B cell (primary cell): ENCODE measurements at regions not wholly inside any gene's neighbourhood (a gene's known extent, or its start where the extent isn't known, plus 50 kb on each side); places are given as distances from the start of the nearest gene placed in this dataset.

Experiments
- ATAC-seq: fragments of 200-7000 bp; cut with Tn5 transposase; one replicate; pipeline ENCODE4 v1.10.0; 2021; ENCODE audit warnings: low read depth, mild to moderate bottlenecking, moderate number of reproducible peaks, moderate library complexity
- CTCF ChIA-PET: fragments of 350-600 bp; sonication (Branson Sonifier 250); formaldehyde crosslinking; loops from one replicate; lab custom pipeline; 2021; ENCODE audit warnings: antibody characterized with exemption, inconsistent platforms; lab: Charles Lee
- POLR2A ChIA-PET: fragments of 350-600 bp; sonication (Branson Sonifier 250); formaldehyde crosslinking; loops from one replicate; lab custom pipeline; 2021; ENCODE audit warnings: antibody characterized with exemption; lab: Charles Lee
- DNase-seq: peaks from one replicate; pipeline ENCODE4 v3.0.0; 2013
- H2AFZ ChIP-seq: 2 replicates; pipeline ENCODE4 v1.6.1; 2012; ENCODE audit warnings: mild to moderate bottlenecking, low read depth, low read length; ENCODE audit not compliant: insufficient read depth, poor library complexity, severe bottlenecking
- H3K27ac ChIP-seq, 2 donors: 1 replicate in 1 of 2; 2 replicates in 1 of 2; pipeline ENCODE4 v1.5.1; 2012 to 2013; ENCODE audit warnings: low read length in 2 of 2, mild to moderate bottlenecking in 2 of 2, moderate library complexity in 1 of 2
- H3K27me3 ChIP-seq, 4 experiments: fragments of 200-600 bp in 1 of 4; sonication (generic) in 1 of 4; replicated peaks in 1 of 4; 1 replicate in 2 of 4; 2 replicates in 2 of 4; pipeline versions ENCODE4 v1.6.1 to v1.7.0; 2013 to 2016; ENCODE audit warnings: low read length in 3 of 4, mild to moderate bottlenecking in 2 of 4, mixed read lengths in 1 of 4, moderate library complexity in 1 of 4; ENCODE audit not compliant: insufficient read depth in 4 of 4, control insufficient read depth in 3 of 4; ENCODE audit errors: control extremely low read depth in 1 of 4
- H3K36me3 ChIP-seq, 2 experiments: replicated peaks in 1 of 2; 1 replicate in 1 of 2; 2 replicates in 1 of 2; pipeline versions ENCODE4 v1.6.1 to v1.7.1; 2013; ENCODE audit warnings: low read length in 1 of 2; ENCODE audit not compliant: insufficient read depth in 2 of 2, control insufficient read depth in 1 of 2; ENCODE audit errors: control extremely low read depth in 1 of 2, extremely low read depth in 1 of 2
- H3K4me1 ChIP-seq, 2 donors: fragments of 200-600 bp in 1 of 2; sonication (generic) in 1 of 2; 1 replicate in 1 of 2; 2 replicates in 1 of 2; pipeline versions ENCODE4 v1.5.1 to v1.6.1; 2013 to 2017; ENCODE audit warnings: low read length in 2 of 2; ENCODE audit not compliant: control insufficient read depth in 2 of 2, insufficient read depth in 2 of 2
- H3K4me2 ChIP-seq: replicated peaks from 2 replicates; pipeline ENCODE3; 2012; ENCODE audit warnings: mild to moderate bottlenecking, low read depth, low read length; ENCODE audit not compliant: poor library complexity, severe bottlenecking
- H3K4me3 ChIP-seq, 5 experiments: fragments of 200-600 bp in 1 of 5; sonication (generic) in 1 of 5; 1 replicate in 3 of 5; 2 replicates in 2 of 5; pipeline versions ENCODE4 v1.5.1 to v1.7.0; 2011 to 2016; ENCODE audit warnings: low read length in 4 of 5, mild to moderate bottlenecking in 4 of 5, low read depth in 2 of 5, control low read depth in 1 of 5, moderate library complexity in 1 of 5; ENCODE audit not compliant: insufficient read depth in 1 of 5; ENCODE audit errors: control extremely low read depth in 1 of 5, extremely low read depth in 1 of 5
- H3K79me2 ChIP-seq: fragments of 200-600 bp; sonication (generic); one replicate; pipeline ENCODE4 v1.6.0; 2016; ENCODE audit warnings: low read length; ENCODE audit not compliant: control insufficient read depth, insufficient read depth
- H3K9ac ChIP-seq: fragments of 200-600 bp; sonication (generic); 2 replicates; pipeline ENCODE4 v1.6.1; 2017; ENCODE audit warnings: mild to moderate bottlenecking, low read length, moderate library complexity
- H3K9me3 ChIP-seq, 3 donors: one replicate each; pipeline versions ENCODE4 v1.6.1 to v1.7.1; 2013; ENCODE audit warnings: low read length in 2 of 3; ENCODE audit not compliant: control insufficient read depth in 2 of 3, insufficient read depth in 1 of 3; ENCODE audit errors: control extremely low read depth in 1 of 3
- H4K20me1 ChIP-seq: 2 replicates; pipeline ENCODE4 v1.6.0; 2012; ENCODE audit warnings: mild to moderate bottlenecking, low read length; ENCODE audit not compliant: insufficient read depth, control insufficient read depth, poor library complexity, severe bottlenecking
- H3K27ac Mint-ChIP-seq: one replicate; pipeline ENCODE4 v1.8.0; 2021; ENCODE audit warnings: mixed read lengths
- H3K27me3 Mint-ChIP-seq: one replicate; pipeline ENCODE4 v1.8.0; 2021; ENCODE audit warnings: mixed read lengths
- H3K4me1 Mint-ChIP-seq: one replicate; pipeline ENCODE4 v1.8.0; 2021; ENCODE audit warnings: mixed read lengths
- H3K4me3 Mint-ChIP-seq: one replicate; pipeline ENCODE4 v1.8.0; 2021; ENCODE audit warnings: mixed read lengths
- H3K9me3 Mint-ChIP-seq: one replicate; pipeline ENCODE4 v1.8.0; 2022; ENCODE audit warnings: mixed read lengths; ENCODE audit not compliant: insufficient read depth
- EZH2 ChIP-seq: IDR thresholded peaks from 2 replicates; pipeline ENCODE4 v1.6.1; 2012; ENCODE audit warnings: borderline replicate concordance, low read depth, mild to moderate bottlenecking, moderate library complexity, low read length; ENCODE audit not compliant: insufficient read depth, poor library complexity, severe bottlenecking
- WGBS: methylation state at CpG from one replicate; pipeline ENCODE4 v1.1.5; 2013; ENCODE audit warnings: missing lambda C conversion rate; ENCODE audit not compliant: insufficient coverage; 5-methylcytosine and 5-hydroxymethylcytosine counted together
- intact Hi-C: fragments of 100-400 bp; cut with micrococcal nuclease; formaldehyde crosslinking; loops from one replicate; pipeline ENCODE4 v1.10.0; 2022
- TF ChIP-seq, protein P1 (sequence below): fragments of 200-600 bp; IDR thresholded peaks from one replicate; pipeline ENCODE4 v1.8.0; 2022; ENCODE audit warnings: antibody characterized with exemption, mild to moderate bottlenecking

DNA sequence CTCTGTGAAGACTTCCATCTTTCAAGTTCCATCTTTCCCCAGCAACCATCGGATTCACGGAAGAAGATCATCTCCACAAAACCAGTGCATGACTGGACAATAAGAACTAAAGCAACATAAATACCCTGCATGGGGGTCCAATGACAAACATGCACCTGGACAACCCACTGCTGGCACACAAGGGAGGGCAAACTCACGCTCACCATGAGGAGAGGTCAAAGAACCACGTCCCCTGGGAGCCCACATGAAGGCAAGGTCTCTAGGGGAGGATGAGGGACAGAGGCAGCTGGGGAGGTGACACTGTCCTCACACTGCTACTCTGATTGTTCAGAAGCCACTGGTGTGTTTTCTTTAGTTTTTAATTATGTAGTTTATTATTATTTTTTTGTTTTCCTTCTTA lies 190.8 kb downstream of the MED10 start:
- Histone ChIP-seq H3K27ac (no peak overlapping the region), H3K9ac (no peak overlapping the region)
- no peak for DNase-seq

DNA sequence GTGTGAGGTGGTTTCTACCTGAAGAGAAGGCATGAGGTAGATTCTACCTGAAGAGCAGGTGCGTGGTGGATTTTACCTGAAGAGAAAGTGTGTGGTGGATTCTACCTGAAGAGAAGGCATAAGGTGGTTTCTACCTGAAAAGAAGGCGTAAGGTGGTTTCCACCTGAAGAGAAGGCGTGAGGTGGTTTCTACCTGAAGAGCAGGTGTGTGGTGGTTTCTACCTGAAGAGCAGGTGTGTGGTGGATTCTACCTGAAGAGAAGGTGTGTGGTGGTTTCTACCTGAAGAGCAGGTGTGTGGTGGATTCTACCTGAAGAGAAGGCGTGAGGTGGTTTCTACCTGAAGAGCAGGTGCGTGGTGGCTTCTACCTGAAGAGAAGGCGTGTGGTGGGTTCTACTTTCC lies 192.8 kb downstream of the MED10 start:
- peaks cover 25% of the 10 kb centered on the region for H3K4me1 Mint-ChIP-seq
- Histone ChIP-seq H3K4me3 (no peak overlapping the region), H3K4me2 (no peak overlapping the region), H3K79me2 (no peaks in the 10 kb centered on the region), H3K9me3 (peaks cover 0 to 6% (median 0%) of the 10 kb centered on the region in 3 donors), H4K20me1 (no peaks in the 10 kb centered on the region), H3K27ac (no peak overlapping the region), H3K27me3 (peaks cover 0 to 2% (median 0%) of the 10 kb centered on the region in 4 experiments), H3K9ac (no peak overlapping the region), H3K36me3 (no peaks in the 10 kb centered on the region), H3K4me1 (peaks cover 5 to 10% of the 10 kb centered on the region in 2 donors), H2AFZ (no peak overlapping the region)
- ATAC-seq (no peak), DNase-seq (no peak)
- ChIA-PET CTCF (no interaction called here), POLR2A (no interaction called here)
- intact Hi-C loops, result no loop called here
- no peak overlapping the region for H3K4me3 Mint-ChIP-seq
- H3K27me3 Mint-ChIP-seq, result peaks cover 13% of the 10 kb centered on the region
- WGBS, result 96% methylated on average over 4 of the region's 6 CpGs
- no peak overlapping the region for H3K27ac Mint-ChIP-seq
- TF ChIP-seq, protein P1, sequence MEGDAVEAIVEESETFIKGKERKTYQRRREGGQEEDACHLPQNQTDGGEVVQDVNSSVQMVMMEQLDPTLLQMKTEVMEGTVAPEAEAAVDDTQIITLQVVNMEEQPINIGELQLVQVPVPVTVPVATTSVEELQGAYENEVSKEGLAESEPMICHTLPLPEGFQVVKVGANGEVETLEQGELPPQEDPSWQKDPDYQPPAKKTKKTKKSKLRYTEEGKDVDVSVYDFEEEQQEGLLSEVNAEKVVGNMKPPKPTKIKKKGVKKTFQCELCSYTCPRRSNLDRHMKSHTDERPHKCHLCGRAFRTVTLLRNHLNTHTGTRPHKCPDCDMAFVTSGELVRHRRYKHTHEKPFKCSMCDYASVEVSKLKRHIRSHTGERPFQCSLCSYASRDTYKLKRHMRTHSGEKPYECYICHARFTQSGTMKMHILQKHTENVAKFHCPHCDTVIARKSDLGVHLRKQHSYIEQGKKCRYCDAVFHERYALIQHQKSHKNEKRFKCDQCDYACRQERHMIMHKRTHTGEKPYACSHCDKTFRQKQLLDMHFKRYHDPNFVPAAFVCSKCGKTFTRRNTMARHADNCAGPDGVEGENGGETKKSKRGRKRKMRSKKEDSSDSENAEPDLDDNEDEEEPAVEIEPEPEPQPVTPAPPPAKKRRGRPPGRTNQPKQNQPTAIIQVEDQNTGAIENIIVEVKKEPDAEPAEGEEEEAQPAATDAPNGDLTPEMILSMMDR, result no peak
- no peak for TF ChIP-seq EZH2
- H3K9me3 Mint-ChIP-seq, result no peaks in the 10 kb centered on the region

More for the DNA sequence above, 190.8 kb downstream of the MED10 start:
- WGBS, result 88% methylated on average over 3 of the region's 4 CpGs
- ATAC-seq, result no peak
- peaks cover 5 to 10% of the 10 kb centered on the region in 2 donors for H3K4me1 ChIP-seq
- no peak overlapping the region for H3K4me2 ChIP-seq
- H2AFZ ChIP-seq, result no peak overlapping the region
- H3K79me2 ChIP-seq, result no peaks in the 10 kb centered on the region
- TF ChIP-seq, protein P1, result no peak
- no peak for TF ChIP-seq EZH2
- H3K36me3 ChIP-seq, result no peaks in the 10 kb centered on the region
- ChIA-PET POLR2A (no interaction called here), CTCF (no interaction called here)
- H4K20me1 ChIP-seq, result no peaks in the 10 kb centered on the region
- H3K9me3 Mint-ChIP-seq, result no peaks in the 10 kb centered on the region
- intact Hi-C loops, result no loop called here
- peaks cover 0 to 6% (median 0%) of the 10 kb centered on the region in 3 donors for H3K9me3 ChIP-seq
- H3K27me3 ChIP-seq, result peaks cover 0 to 2% (median 0%) of the 10 kb centered on the region in 4 experiments
- no peak overlapping the region for H3K4me3 Mint-ChIP-seq
- peaks cover 25% of the 10 kb centered on the region for H3K4me1 Mint-ChIP-seq
- H3K4me3 ChIP-seq, result no peak overlapping the region
- H3K27ac Mint-ChIP-seq, result no peak overlapping the region
- peaks cover 4% of the 10 kb centered on the region for H3K27me3 Mint-ChIP-seq
